HepG2 (cell line): ENCODE measurements at regions not wholly inside any gene's neighbourhood (a gene's known extent, or its start where the extent isn't known, plus 50 kb on each side); places are given as distances from the start of the nearest gene placed in this dataset.

Experiments
- ATAC-seq: fragments of 200-7000 bp; cut with Tn5 transposase; 3 replicates; pipeline ENCODE4 v1.9.1; 2020; ENCODE audit warnings: mild to moderate bottlenecking, moderate library complexity
- BruUV-seq: library from RNA; stranded (reverse); fragments of 400-500 nt; replicated peaks from 2 replicates; lab custom pipeline; 2021; lab: Mats Ljungman, UMichigan
- CTCF ChIA-PET: fragments of 300-600 bp; formaldehyde crosslinking; extraction: SDS; loops from one replicate; lab custom pipeline; 2021; ENCODE audit warnings: low total read pairs, inconsistent platforms, low intra/inter-chr PET ratio; lab: Yijun Ruan, JAX
- POLR2A ChIA-PET: fragments of 350-600 bp; sonication (Branson Sonifier 250); formaldehyde crosslinking; loops from one replicate; lab custom pipeline; 2020; ENCODE audit warnings: antibody characterized with exemption, inconsistent platforms; lab: Yijun Ruan, JAX
- DNase-seq: peaks from one replicate; pipeline ENCODE4 v3.0.0-alpha.2; 2015; ENCODE audit warnings: low spot score
- FAIRE-seq: peaks from 3 replicates; lab custom pipeline; 2011; peaks lifted over from hg19 to GRCh38; lab: Jason Lieb, UNC
- H2AFZ ChIP-seq: one replicate; pipeline ENCODE4 v1.6.1; 2011; ENCODE audit warnings: low read length, inconsistent platforms
- H3K27ac ChIP-seq: fragments of 300-600 bp; 3 replicates; pipeline ENCODE4 v1.8.0; 2011; ENCODE audit warnings: mixed run types, mild to moderate bottlenecking, mixed read lengths, low read length, inconsistent platforms; ENCODE audit not compliant: insufficient read depth; ENCODE audit errors: extremely low read length
- H3K27me3 ChIP-seq, 2 experiments: fragments of 200-600 bp in 1 of 2; 2 replicates in 1 of 2; 3 replicates in 1 of 2; pipeline versions ENCODE4 v1.6.0 to v1.8.0; 2011; ENCODE audit warnings: low read length in 2 of 2, mild to moderate bottlenecking in 2 of 2, moderate library complexity in 2 of 2, inconsistent platforms in 1 of 2; ENCODE audit not compliant: insufficient read depth in 2 of 2, control insufficient read depth in 1 of 2
- H3K36me3 ChIP-seq, 2 experiments: fragments of 200-600 bp in 1 of 2; replicated peaks in 1 of 2; 2 replicates in 1 of 2; 3 replicates in 1 of 2; pipeline versions ENCODE4 v1.5.1 to v1.8.0; 2011; ENCODE audit warnings: low read length in 2 of 2, inconsistent platforms in 1 of 2; ENCODE audit not compliant: insufficient read depth in 2 of 2, control insufficient read depth in 1 of 2
- H3K4me1 ChIP-seq: 2 replicates; pipeline ENCODE4 v1.5.1; 2012; ENCODE audit warnings: low read length, inconsistent platforms; ENCODE audit not compliant: insufficient read depth
- H3K4me2 ChIP-seq: 2 replicates; pipeline ENCODE4 v1.6.0; 2011; ENCODE audit warnings: low read depth, low read length, inconsistent platforms
- H3K4me3 ChIP-seq, 3 experiments: fragments of 200-600 bp in 1 of 3; sonication (generic), shearing (Covaris generic) in 1 of 3; replicated peaks in 1 of 3; 2 replicates each; pipeline ENCODE4 v1.5.1; 2011 to 2016; ENCODE audit warnings: low read length in 3 of 3, inconsistent platforms in 2 of 3, low read depth in 2 of 3, mild to moderate bottlenecking in 2 of 3, control low read depth in 1 of 3, mixed read lengths in 1 of 3; ENCODE audit not compliant: insufficient read depth in 1 of 3
- H3K79me2 ChIP-seq: one replicate; pipeline ENCODE4 v1.6.1; 2011; ENCODE audit warnings: low read length, inconsistent platforms; ENCODE audit not compliant: insufficient read depth
- H3K9ac ChIP-seq: 2 replicates; pipeline ENCODE4 v1.6.0; 2011; ENCODE audit warnings: mild to moderate bottlenecking, low read depth, low read length, inconsistent platforms; ENCODE audit not compliant: insufficient read depth
- H3K9me3 ChIP-seq: 2 replicates; pipeline ENCODE4 v1.5.1; 2012; ENCODE audit warnings: mild to moderate bottlenecking, low read length
- H4K20me1 ChIP-seq: 2 replicates; pipeline ENCODE4 v1.6.0; 2011; ENCODE audit warnings: inconsistent platforms, mild to moderate bottlenecking, low read length, moderate library complexity; ENCODE audit not compliant: insufficient read depth
- AGO1 ChIP-seq: fragments of 200-400 bp; formaldehyde crosslinking; IDR thresholded peaks from 2 replicates; pipeline ENCODE4 v1.6.1; 2017; ENCODE audit warnings: mild to moderate bottlenecking, low read depth, low read length, moderate library complexity; ENCODE audit not compliant: poor library complexity, severe bottlenecking
- KAT2B ChIP-seq: fragments of 150-350 bp; IDR thresholded peaks from 2 replicates; pipeline ENCODE4 v1.6.1; 2014; ENCODE audit warnings: low read depth, low read length, borderline replicate concordance
- SRSF1 ChIP-seq: fragments of 200-400 bp; formaldehyde crosslinking; optimal IDR thresholded peaks from 2 replicates; pipeline ENCODE3; 2017; ENCODE audit warnings: mild to moderate bottlenecking, low read depth, low read length, moderate library complexity
- WGBS: methylation state at CpG from one replicate; pipeline ENCODE4 v1.1.6; 2017; ENCODE audit warnings: low lambda C conversion rate; 5-methylcytosine and 5-hydroxymethylcytosine counted together
- in situ Hi-C: cut with HindIII; loops from 2 replicates; pipeline ENCODE4 v1.10.0; 2017; ENCODE audit warnings: low pct_unique_long_range_greater_than_20kb; ENCODE audit not compliant: extremely low pct_ligation_motif_present
- intact Hi-C: fragments of 100-400 bp; cut with micrococcal nuclease; formaldehyde crosslinking; loops from one replicate; pipeline ENCODE4 v1.10.0; 2022; ENCODE audit not compliant: unreplicated experiment
- TF ChIP-seq, protein P1 (sequence below): sonication (generic); formaldehyde crosslinking; IDR thresholded peaks from 2 replicates; pipeline ENCODE4 v1.8.1; 2022; ENCODE audit warnings: low read depth, mild to moderate bottlenecking, missing genetic modification reagents
- TF ChIP-seq, protein P2 (sequence below): sonication (generic); formaldehyde crosslinking; IDR thresholded peaks from 2 replicates; pipeline ENCODE4 v1.9.0; 2021; ENCODE audit warnings: missing genetic modification reagents, borderline replicate concordance
- TF ChIP-seq, protein P3 (sequence below): sonication (generic); formaldehyde crosslinking; IDR thresholded peaks from 2 replicates; pipeline ENCODE4 v1.8.0; 2022; ENCODE audit warnings: missing genetic modification reagents, mild to moderate bottlenecking, moderate library complexity, borderline replicate concordance
- TF ChIP-seq, protein P4 (sequence below): sonication (generic); formaldehyde crosslinking; IDR thresholded peaks from 2 replicates; pipeline ENCODE4 v1.4.0; 2020; ENCODE audit warnings: missing genetic modification reagents

DNA sequence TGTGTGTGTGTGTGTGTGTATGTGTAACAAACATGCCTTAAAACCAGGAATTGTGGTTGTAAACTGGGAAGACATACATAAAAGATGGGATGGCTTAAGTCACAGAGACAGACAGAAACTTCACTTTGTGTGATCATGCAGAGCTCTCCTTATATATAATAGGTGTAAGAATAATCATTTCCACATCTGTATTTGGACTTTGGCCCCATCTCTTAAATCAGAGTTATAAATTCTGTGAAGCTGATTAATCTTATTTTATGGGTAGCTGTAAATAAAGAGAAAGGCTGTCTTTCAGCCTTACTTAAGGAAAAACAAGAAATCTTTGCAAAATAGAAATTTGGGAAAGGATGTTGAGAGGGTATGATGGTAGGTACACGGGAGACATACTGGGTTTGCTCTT is 174.6 kb upstream of the PITX2 start:
- no peaks in the 10 kb centered on the region for H3K4me1 ChIP-seq
- H3K4me3 ChIP-seq, result no peak overlapping the region
- no peak overlapping the region for H3K4me2 ChIP-seq
- ChIA-PET POLR2A (no interaction called here), CTCF (no interaction called here)
- in situ Hi-C loops, result no loop called here
- no TSS peak for BruUV-seq
- TF ChIP-seq KAT2B (no peak), SRSF1 (no peak), AGO1 (no peak)
- TF ChIP-seq, protein P1, sequence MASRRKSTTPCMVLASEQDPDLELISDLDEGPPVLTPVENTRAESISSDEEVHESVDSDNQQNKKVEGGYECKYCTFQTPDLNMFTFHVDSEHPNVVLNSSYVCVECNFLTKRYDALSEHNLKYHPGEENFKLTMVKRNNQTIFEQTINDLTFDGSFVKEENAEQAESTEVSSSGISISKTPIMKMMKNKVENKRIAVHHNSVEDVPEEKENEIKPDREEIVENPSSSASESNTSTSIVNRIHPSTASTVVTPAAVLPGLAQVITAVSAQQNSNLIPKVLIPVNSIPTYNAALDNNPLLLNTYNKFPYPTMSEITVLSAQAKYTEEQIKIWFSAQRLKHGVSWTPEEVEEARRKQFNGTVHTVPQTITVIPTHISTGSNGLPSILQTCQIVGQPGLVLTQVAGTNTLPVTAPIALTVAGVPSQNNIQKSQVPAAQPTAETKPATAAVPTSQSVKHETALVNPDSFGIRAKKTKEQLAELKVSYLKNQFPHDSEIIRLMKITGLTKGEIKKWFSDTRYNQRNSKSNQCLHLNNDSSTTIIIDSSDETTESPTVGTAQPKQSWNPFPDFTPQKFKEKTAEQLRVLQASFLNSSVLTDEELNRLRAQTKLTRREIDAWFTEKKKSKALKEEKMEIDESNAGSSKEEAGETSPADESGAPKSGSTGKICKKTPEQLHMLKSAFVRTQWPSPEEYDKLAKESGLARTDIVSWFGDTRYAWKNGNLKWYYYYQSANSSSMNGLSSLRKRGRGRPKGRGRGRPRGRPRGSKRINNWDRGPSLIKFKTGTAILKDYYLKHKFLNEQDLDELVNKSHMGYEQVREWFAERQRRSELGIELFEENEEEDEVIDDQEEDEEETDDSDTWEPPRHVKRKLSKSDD (CRISPR knock-in tag), result no peak
- TF ChIP-seq, protein P2, sequence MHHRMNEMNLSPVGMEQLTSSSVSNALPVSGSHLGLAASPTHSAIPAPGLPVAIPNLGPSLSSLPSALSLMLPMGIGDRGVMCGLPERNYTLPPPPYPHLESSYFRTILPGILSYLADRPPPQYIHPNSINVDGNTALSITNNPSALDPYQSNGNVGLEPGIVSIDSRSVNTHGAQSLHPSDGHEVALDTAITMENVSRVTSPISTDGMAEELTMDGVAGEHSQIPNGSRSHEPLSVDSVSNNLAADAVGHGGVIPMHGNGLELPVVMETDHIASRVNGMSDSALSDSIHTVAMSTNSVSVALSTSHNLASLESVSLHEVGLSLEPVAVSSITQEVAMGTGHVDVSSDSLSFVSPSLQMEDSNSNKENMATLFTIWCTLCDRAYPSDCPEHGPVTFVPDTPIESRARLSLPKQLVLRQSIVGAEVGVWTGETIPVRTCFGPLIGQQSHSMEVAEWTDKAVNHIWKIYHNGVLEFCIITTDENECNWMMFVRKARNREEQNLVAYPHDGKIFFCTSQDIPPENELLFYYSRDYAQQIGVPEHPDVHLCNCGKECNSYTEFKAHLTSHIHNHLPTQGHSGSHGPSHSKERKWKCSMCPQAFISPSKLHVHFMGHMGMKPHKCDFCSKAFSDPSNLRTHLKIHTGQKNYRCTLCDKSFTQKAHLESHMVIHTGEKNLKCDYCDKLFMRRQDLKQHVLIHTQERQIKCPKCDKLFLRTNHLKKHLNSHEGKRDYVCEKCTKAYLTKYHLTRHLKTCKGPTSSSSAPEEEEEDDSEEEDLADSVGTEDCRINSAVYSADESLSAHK (CRISPR knock-in tag), result no peak
- TF ChIP-seq, protein P3, sequence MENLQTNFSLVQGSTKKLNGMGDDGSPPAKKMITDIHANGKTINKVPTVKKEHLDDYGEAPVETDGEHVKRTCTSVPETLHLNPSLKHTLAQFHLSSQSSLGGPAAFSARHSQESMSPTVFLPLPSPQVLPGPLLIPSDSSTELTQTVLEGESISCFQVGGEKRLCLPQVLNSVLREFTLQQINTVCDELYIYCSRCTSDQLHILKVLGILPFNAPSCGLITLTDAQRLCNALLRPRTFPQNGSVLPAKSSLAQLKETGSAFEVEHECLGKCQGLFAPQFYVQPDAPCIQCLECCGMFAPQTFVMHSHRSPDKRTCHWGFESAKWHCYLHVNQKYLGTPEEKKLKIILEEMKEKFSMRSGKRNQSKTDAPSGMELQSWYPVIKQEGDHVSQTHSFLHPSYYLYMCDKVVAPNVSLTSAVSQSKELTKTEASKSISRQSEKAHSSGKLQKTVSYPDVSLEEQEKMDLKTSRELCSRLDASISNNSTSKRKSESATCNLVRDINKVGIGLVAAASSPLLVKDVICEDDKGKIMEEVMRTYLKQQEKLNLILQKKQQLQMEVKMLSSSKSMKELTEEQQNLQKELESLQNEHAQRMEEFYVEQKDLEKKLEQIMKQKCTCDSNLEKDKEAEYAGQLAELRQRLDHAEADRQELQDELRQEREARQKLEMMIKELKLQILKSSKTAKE, result no peak
- TF ChIP-seq, protein P4, sequence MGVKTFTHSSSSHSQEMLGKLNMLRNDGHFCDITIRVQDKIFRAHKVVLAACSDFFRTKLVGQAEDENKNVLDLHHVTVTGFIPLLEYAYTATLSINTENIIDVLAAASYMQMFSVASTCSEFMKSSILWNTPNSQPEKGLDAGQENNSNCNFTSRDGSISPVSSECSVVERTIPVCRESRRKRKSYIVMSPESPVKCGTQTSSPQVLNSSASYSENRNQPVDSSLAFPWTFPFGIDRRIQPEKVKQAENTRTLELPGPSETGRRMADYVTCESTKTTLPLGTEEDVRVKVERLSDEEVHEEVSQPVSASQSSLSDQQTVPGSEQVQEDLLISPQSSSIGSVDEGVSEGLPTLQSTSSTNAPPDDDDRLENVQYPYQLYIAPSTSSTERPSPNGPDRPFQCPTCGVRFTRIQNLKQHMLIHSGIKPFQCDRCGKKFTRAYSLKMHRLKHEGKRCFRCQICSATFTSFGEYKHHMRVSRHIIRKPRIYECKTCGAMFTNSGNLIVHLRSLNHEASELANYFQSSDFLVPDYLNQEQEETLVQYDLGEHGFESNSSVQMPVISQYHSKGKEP (CRISPR knock-in tag), result no peak
- no peaks in the 10 kb centered on the region for H4K20me1 ChIP-seq
- H2AFZ ChIP-seq, result no peak overlapping the region
- H3K36me3 ChIP-seq, result no peaks in the 10 kb centered on the region
- H3K9me3 ChIP-seq, result no peaks in the 10 kb centered on the region
- no peaks in the 10 kb centered on the region; a peak in 1 of 5 replicates for H3K27me3 ChIP-seq
- no peaks in the 10 kb centered on the region for H3K79me2 ChIP-seq
- 0% methylated on average over 1 of the region's 1 CpG for WGBS
- FAIRE-seq, result no peak
- no peak for DNase-seq
- intact Hi-C loops, result no loop called here
- no peak overlapping the region for H3K9ac ChIP-seq
- no peak overlapping the region for H3K27ac ChIP-seq
- no peak for ATAC-seq
